Transverse colon (tissue), 4 donors: ENCODE measurements at regions not wholly inside any gene's neighbourhood (a gene's known extent, or its start where the extent isn't known, plus 50 kb on each side); places are given as distances from the start of the nearest gene placed in this dataset.

ENCODE experiments used
- DNase-seq: peaks from one replicate; pipeline ENCODE4 v3.0.0-alpha.2; 2019
- H3K27ac ChIP-seq, 4 donors: fragments of 200-600 bp; sonication (generic); 2 replicates each; pipeline ENCODE4 v1.5.1; 2016 to 2018; ENCODE audit warnings: inconsistent platforms in 4 of 4
- H3K27me3 ChIP-seq: fragments of 200-600 bp; sonication (generic); 2 replicates; pipeline ENCODE4 v1.5.1; 2017; ENCODE audit warnings: inconsistent platforms
- H3K36me3 ChIP-seq, 4 donors: fragments of 200-600 bp; sonication (generic); 2 replicates each; pipeline ENCODE4 v1.5.1; 2017 to 2019; ENCODE audit warnings: inconsistent platforms in 4 of 4
- H3K4me1 ChIP-seq, 4 donors: fragments of 200-600 bp; sonication (generic); 2 replicates each; pipeline ENCODE4 v1.5.1; 2017 to 2020; ENCODE audit warnings: inconsistent platforms in 4 of 4
- H3K4me3 ChIP-seq, 4 donors: fragments of 200-600 bp; sonication (generic); 1 replicate in 1 of 4; 2 replicates in 3 of 4; pipeline versions ENCODE4 v1.5.1 to v1.6.1; 2017 to 2019; ENCODE audit warnings: inconsistent platforms in 4 of 4
- H3K9me3 ChIP-seq, 2 donors: fragments of 200-600 bp; sonication (generic); 2 replicates each; pipeline ENCODE4 v1.5.1; 2017 to 2019; ENCODE audit warnings: inconsistent platforms in 2 of 2
- CTCF ChIP-seq, 5 experiments: fragments of 200-600 bp in 3 of 5; fragments of 450-650 bp in 2 of 5; sonication (generic) in 3 of 5; IDR thresholded peaks; 1 replicate in 2 of 5; 2 replicates in 3 of 5; pipeline ENCODE4 v1.5.1; 2016 to 2017; ENCODE audit warnings: antibody characterized with exemption in 5 of 5, inconsistent platforms in 3 of 5, mild to moderate bottlenecking in 2 of 5, moderate library complexity in 1 of 5
- EP300 ChIP-seq: sonication (generic); formaldehyde crosslinking; IDR thresholded peaks from one replicate; pipeline ENCODE4 v1.6.1; 2017; ENCODE audit warnings: antibody characterized with exemption, low read depth
- POLR2A ChIP-seq: fragments of 450-650 bp; IDR thresholded peaks from one replicate; pipeline ENCODE4 v1.6.1; 2016; ENCODE audit warnings: antibody characterized with exemption, mild to moderate bottlenecking, moderate library complexity
- POLR2AphosphoS5 ChIP-seq, 3 donors: sonication (generic); formaldehyde crosslinking; IDR thresholded peaks; one replicate each; pipeline ENCODE4 v1.6.1; 2016; ENCODE audit warnings: antibody characterized with exemption in 3 of 3
- WGBS, 2 donors: methylation state at CpG; one replicate each; pipeline ENCODE4 v1.1.5; 2018; ENCODE audit warnings: low coverage in 1 of 2; 5-methylcytosine and 5-hydroxymethylcytosine counted together
- in situ Hi-C, 4 donors: fragments of 200-750 bp; cut with MboI; loops; one replicate each; pipeline versions ENCODE4 v1.15.0 to v1.15.1; 2017; ENCODE audit warnings: low sequenced_read_pairs in 3 of 4, low pct_ligation_motif_present in 1 of 4, low pct_unique_long_range_greater_than_20kb in 1 of 4
- intact Hi-C: fragments of 100-400 bp; cut with DNase I; formaldehyde crosslinking; loops from one replicate; pipeline ENCODE4 v1.15.1; 2023; ENCODE audit warnings: low total_unique reads

DNA sequence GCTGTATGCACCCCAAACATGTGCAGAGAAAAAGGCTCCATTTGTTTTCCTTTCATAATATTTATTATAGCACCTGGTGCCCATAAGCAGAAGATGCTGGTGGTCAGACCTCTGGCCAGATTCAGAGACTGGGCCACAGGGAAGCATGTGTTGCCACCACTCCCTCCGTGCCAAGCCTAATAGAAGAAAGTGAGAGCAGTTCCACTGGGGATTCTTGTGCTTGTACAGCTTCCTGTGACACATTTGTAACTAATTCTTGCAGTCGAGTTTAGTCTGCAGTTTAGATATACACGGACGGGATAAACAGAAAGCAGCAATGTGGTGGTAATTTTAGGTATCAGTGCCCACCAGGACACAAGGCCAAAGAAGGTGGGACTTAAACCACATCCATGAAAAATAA is 135.4 kb upstream of the PIEZO2 start:
- in situ Hi-C loops = no loop called here
- Histone ChIP-seq H3K9me3 (no peaks in the 10 kb centered on the region), H3K27ac (no peak overlapping the region), H3K4me1 (no peaks in the 10 kb centered on the region), H3K36me3 (no peaks in the 10 kb centered on the region), H3K4me3 (no peak overlapping the region), H3K27me3 (no peaks in the 10 kb centered on the region)
- 63 to 87% methylated on average over 3 to 4 of the region's 4 CpGs for WGBS, 2 donors
- no peak for DNase-seq
- no peak for TF ChIP-seq POLR2AphosphoS5 (IDR thresholded peaks at IDR 0.05)
- TF ChIP-seq EP300 = no peak
- TF ChIP-seq CTCF (IDR thresholded peaks at IDR 0.05) = no peak
- TF ChIP-seq POLR2A = no peak
- intact Hi-C loops = no loop called here

- Histone ChIP-seq H3K4me3 (no peak overlapping the region), H3K9me3 (no peaks in the 10 kb centered on the region), H3K4me1 (no peaks in the 10 kb centered on the region), H3K27ac (no peak overlapping the region), H3K27me3 (no peaks in the 10 kb centered on the region), H3K36me3 (no peaks in the 10 kb centered on the region)
- intact Hi-C loops = no loop called here
- 79 to 80% methylated on average over 3 of the region's 3 CpGs for WGBS, 2 donors
- no peak for TF ChIP-seq CTCF (IDR thresholded peaks at IDR 0.05)
- TF ChIP-seq POLR2AphosphoS5 (IDR thresholded peaks at IDR 0.05) = no peak
- DNase-seq = no peak
- in situ Hi-C loops = no loop called here
These were observed 135.0 kb upstream of the PIEZO2 start for GRCh38 chr18:11284349-11284748.

GRCh38 chr18:11283479-11284161 is 134.3 kb upstream of the PIEZO2 start:
- H3K4me1 ChIP-seq = no peaks in the 10 kb centered on the region
- H3K4me3 ChIP-seq = no peak overlapping the region
- intact Hi-C loops (no loop called here), in situ Hi-C loops (no loop called here)
- H3K27me3 ChIP-seq = no peaks in the 10 kb centered on the region
- no peak overlapping the region for H3K27ac ChIP-seq
- no peaks in the 10 kb centered on the region for H3K36me3 ChIP-seq
- no peak for TF ChIP-seq EP300
- TF ChIP-seq POLR2AphosphoS5 (IDR thresholded peaks at IDR 0.05) = no peak
- no peak for TF ChIP-seq POLR2A
- TF ChIP-seq CTCF (IDR thresholded peaks at IDR 0.05) = no peak
- DNase-seq = no peak
- H3K9me3 ChIP-seq = no peaks in the 10 kb centered on the region
- WGBS, 2 donors = 58 to 59% methylated on average over 11 of the region's 11 CpGs

- 88 to 100% methylated on average over 1 to 3 of the region's 3 CpGs for WGBS, 2 donors
- in situ Hi-C loops (no loop called here), intact Hi-C loops (no loop called here)
- no peaks in the 10 kb centered on the region for H3K27me3 ChIP-seq
- H3K9me3 ChIP-seq = no peaks in the 10 kb centered on the region
- H3K4me3 ChIP-seq = no peak overlapping the region
- no peak for DNase-seq
- H3K36me3 ChIP-seq = no peaks in the 10 kb centered on the region
- no peak overlapping the region for H3K27ac ChIP-seq
- H3K4me1 ChIP-seq = no peaks in the 10 kb centered on the region
- TF ChIP-seq POLR2AphosphoS5 (IDR thresholded peaks at IDR 0.05) (no peak), EP300 (no peak), POLR2A (no peak), CTCF (IDR thresholded peaks at IDR 0.05) (no peak)
These were observed 130.1 kb upstream of the PIEZO2 start for GRCh38 chr18:11279461-11279860.
